Right lung (tissue), 2 donors: ENCODE measurements at regions not wholly inside any gene's neighbourhood (a gene's known extent, or its start where the extent isn't known, plus 50 kb on each side); places are given as distances from the start of the nearest gene placed in this dataset.

Experiments used
- DNase-seq, 2 donors: peaks; one replicate each; pipeline ENCODE4 v3.0.0-alpha.2; 2013

- DNase-seq, result peak in 1 of 2 donors; percentile 4
Measured at GRCh38 chr4:124810827-124811226, 98.3 kb upstream of the ANKRD50 start.

- no peak for DNase-seq
Measured at GRCh38 chr4:124807421-124807820, 94.9 kb upstream of the ANKRD50 start.

DNA sequence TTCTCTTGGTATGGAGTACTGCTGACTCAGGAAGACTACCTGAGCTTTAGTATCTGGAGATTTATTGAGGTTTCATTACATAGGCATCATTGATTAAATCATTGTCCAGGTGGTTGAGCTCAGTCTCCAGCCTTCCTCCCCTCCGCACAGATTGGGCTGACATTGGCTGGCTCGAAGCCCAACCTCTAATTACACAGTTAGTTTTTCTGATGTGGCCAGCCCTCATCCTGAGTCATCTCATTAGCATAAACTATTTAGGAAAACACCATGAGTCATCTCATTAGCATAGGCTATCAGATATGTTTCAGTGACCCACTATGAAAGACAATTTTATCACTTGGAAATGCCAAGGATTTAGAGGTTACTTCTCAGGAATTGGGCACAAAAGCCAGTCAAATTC is 93.9 kb upstream of the ANKRD50 start:
- no peak for DNase-seq

DNA sequence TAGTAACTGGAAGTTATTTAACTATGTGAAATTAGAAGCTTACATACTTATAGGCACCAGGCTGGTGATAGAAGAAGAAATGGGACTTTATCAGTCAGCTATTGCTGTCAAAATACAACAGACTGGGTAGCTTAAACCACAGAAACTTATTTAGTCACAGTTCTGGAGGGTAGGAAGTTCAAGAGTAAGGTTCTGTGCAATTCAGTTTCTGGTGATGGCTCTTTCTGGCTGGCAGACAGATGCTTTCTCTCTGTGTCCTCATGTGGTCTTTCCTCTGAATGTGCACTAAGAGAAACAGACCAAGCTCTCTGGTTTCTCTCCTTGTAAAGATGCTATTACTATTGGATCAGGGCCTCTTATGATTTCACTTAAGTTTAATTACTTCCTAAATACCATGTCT is 92.1 kb upstream of the ANKRD50 start:
- DNase-seq, result no peak

- no peak for DNase-seq
Measured at GRCh38 chr4:124804041-124804440, 91.5 kb upstream of the ANKRD50 start.

GRCh38 chr4:124803641-124804040 is 91.1 kb upstream of the ANKRD50 start:
- no peak for DNase-seq

DNA sequence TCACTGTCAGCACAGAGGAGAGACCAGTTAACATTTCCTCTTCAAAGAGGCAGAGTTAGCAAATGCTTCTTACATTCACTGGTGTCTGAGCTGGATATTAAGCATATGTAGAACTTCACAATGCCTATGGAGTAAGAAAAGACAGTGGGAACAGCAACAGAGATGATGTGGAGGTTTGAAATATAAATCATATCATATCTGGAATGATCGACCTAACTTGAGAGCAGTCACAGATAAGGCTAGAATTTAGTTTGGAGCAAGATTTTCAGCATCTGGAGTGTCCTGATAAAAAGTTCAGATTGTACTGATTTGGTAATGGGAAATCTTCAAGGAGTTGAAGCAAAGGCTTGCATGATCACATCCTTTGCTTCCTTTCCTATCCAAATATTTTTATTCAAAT is 90.5 kb upstream of the ANKRD50 start:
- no peak for DNase-seq

DNA sequence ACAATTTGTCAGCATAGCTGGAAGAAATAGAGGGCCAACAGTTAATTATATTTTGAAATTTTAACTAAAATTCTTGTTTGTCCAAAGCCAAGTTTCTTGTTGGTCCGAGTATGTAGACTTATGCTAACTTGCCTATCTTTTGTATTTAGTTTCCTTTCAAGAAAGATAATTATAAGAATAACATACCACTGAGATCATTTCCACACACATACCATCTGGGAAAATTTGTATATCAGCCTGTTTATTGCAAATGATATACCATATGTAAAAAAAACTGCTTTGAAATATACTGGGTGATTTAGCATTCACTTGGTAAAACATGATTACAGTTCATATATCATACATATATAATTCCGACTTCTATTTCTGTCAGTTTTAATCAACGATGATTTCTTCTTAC is 84.7 kb upstream of the ANKRD50 start:
- no peak for DNase-seq

DNA sequence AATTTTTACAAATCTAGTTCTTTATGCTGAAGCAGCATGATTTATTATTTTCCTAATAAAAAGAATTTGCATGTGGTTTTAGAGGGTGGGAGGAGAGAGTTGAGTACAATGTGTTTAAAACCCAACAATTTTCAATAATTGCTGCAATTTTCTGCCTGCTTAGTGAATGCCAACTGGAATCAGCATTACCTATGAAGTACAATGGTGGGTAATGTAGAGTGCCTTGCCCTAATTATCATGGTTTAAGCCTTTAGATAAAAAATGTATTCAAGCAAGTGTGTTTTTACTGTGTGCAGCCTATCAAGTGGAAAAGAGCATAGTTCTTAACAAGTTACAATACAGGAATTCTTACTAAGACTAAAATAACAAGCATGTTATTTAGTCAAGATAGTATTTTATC is 77.9 kb upstream of the ANKRD50 start:
- DNase-seq, result no peak

DNA sequence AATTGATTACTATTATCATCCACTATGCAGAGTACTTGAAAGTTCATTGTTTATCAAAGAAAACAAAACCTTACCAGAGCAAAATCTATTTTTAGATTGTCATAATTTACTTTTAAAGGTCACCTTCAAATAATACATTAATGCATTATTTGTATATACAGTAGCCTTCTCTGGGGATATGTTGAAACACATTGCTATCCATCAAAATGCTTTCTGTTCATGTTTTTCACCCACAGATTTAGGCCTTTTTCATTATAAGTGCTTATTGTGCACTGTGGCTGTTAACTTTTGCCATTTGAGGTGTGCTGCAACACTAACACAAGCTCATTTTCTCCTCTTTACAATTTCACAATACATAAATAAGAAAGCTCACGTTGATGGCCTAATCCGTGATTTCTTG is 74.1 kb upstream of the ANKRD50 start:
- DNase-seq, result no peak

GRCh38 chr4:124785645-124786044 is 73.1 kb upstream of the ANKRD50 start:
- no peak for DNase-seq

DNA sequence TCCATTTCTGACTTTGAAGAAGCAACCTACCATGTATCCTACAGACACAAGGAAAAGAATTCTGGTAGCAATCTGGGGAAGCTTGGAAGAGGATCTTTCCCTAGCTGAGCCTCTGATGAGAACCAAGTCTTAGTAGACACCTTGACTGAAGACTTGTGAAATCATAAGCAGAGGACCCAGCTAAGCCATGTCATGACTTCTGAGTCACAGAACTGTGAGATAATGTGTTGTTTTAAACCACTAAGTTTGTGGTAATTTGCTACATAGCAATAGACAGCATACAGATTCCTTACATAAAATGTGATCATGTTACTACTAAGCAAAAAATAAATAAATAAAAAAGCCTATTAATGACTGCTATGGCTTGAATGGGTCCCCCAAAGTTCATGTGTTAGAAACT is 71.3 kb upstream of the ANKRD50 start:
- no peak for DNase-seq

DNA sequence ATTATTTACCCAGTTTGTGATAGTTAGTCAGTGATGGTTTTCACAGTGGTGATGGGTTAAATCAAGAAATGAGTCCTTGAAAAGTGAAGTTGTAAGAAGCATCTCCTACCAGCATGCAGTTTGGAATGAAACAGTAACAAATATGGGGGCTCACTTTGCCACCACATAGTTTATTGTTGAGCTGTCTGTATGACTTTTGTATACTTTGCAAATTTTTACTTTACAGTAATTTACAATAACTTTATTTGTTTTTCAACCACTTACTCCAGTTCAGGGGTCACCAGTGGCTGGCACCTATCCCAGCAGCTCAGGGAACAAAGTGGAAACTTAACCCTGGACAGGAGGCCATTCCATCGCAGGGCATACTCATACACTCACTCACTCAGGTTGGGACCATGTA is 64.5 kb upstream of the ANKRD50 start:
- DNase-seq, result no peak

DNA sequence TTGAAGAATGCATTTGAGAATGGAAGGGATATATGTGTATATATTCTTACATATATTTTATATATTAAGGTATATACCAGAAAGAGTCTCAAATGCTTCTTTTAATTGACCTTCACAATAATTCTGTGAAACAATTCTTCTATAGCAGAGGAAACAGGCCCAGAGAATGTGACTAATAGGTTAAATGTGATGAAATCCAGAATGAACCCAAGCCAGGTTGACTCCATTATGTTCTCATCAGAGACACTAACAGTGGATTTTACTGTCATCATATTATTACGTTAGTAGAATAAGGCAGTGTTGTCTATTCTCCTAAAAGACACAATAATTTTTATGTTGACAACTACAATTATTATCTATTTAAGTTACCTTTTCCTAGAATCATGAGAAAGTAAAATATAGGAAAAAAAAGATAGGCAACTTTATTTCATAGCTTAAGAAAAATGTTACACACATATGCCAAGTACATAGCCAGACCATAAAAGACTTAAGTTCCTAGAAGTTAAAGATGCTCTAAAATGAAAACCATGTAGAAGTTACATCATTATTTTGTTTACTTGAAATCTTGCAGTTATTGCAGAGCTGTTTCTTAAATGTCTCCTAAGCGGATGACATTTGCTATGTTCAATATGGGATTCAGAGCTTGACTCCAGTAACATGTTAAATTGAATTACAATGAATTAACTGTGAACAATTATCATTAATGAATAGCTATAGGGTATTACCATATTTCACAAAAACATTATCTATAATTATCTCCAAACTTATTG is 56.2 kb upstream of the ANKRD50 start:
- no peak for DNase-seq

- no peak for DNase-seq
Measured at GRCh38 chr4:124762956-124763355, 50.4 kb upstream of the ANKRD50 start.
